Panc1 (cell line): ENCODE measurements at regions not wholly inside any gene's neighbourhood (a gene's known extent, or its start where the extent isn't known, plus 50 kb on each side); places are given as distances from the start of the nearest gene placed in this dataset.

ENCODE experiments used
- TCF7L2 ChIP-seq: IDR thresholded peaks from 2 replicates; pipeline ENCODE4 v1.6.1; 2011; ENCODE audit warnings: mild to moderate bottlenecking, low read depth, low read length, inconsistent platforms
- TF ChIP-seq, protein P1 (sequence below): fragments of 450-650 bp; IDR thresholded peaks from 2 replicates; pipeline ENCODE4 v1.5.1; 2017; ENCODE audit warnings: mild to moderate bottlenecking
- TF ChIP-seq, protein P2 (sequence below), 2 experiments: IDR thresholded peaks; 2 replicates each; pipeline ENCODE4 v1.6.1; 2011 to 2012; ENCODE audit warnings: low read depth in 2 of 2, control low read depth in 1 of 2, low read length in 1 of 2, mild to moderate bottlenecking in 1 of 2, moderate library complexity in 1 of 2; ENCODE audit not compliant: insufficient read depth in 1 of 2

DNA sequence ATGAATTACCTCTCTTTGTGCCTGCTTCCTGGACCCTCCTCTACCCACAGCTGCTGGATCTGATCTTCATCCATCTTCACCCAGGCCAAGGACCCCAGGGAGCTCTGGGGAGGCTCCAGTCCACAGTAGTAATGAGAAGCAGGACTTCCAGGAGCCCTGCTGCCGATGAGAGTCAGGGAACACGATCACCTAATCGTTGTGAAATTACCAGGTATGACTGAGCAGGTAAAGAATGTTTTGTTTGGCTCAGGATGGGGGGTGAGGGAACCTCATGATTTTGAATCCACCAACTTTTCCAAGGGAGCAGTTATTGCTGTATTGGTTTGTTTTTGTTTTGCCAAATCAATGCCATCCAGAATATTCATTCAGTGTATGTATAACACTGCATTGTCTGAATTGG, 454.0 kb downstream of the PLPP3 start:
- TF ChIP-seq, protein P1, sequence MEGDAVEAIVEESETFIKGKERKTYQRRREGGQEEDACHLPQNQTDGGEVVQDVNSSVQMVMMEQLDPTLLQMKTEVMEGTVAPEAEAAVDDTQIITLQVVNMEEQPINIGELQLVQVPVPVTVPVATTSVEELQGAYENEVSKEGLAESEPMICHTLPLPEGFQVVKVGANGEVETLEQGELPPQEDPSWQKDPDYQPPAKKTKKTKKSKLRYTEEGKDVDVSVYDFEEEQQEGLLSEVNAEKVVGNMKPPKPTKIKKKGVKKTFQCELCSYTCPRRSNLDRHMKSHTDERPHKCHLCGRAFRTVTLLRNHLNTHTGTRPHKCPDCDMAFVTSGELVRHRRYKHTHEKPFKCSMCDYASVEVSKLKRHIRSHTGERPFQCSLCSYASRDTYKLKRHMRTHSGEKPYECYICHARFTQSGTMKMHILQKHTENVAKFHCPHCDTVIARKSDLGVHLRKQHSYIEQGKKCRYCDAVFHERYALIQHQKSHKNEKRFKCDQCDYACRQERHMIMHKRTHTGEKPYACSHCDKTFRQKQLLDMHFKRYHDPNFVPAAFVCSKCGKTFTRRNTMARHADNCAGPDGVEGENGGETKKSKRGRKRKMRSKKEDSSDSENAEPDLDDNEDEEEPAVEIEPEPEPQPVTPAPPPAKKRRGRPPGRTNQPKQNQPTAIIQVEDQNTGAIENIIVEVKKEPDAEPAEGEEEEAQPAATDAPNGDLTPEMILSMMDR, result no peak
- no peak for TF ChIP-seq TCF7L2
- TF ChIP-seq, protein P2, sequence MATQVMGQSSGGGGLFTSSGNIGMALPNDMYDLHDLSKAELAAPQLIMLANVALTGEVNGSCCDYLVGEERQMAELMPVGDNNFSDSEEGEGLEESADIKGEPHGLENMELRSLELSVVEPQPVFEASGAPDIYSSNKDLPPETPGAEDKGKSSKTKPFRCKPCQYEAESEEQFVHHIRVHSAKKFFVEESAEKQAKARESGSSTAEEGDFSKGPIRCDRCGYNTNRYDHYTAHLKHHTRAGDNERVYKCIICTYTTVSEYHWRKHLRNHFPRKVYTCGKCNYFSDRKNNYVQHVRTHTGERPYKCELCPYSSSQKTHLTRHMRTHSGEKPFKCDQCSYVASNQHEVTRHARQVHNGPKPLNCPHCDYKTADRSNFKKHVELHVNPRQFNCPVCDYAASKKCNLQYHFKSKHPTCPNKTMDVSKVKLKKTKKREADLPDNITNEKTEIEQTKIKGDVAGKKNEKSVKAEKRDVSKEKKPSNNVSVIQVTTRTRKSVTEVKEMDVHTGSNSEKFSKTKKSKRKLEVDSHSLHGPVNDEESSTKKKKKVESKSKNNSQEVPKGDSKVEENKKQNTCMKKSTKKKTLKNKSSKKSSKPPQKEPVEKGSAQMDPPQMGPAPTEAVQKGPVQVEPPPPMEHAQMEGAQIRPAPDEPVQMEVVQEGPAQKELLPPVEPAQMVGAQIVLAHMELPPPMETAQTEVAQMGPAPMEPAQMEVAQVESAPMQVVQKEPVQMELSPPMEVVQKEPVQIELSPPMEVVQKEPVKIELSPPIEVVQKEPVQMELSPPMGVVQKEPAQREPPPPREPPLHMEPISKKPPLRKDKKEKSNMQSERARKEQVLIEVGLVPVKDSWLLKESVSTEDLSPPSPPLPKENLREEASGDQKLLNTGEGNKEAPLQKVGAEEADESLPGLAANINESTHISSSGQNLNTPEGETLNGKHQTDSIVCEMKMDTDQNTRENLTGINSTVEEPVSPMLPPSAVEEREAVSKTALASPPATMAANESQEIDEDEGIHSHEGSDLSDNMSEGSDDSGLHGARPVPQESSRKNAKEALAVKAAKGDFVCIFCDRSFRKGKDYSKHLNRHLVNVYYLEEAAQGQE (IDR thresholded peaks at IDR 0.05; ENCODE audit: insufficient read depth in 1 of 2, low read depth in 2 of 2, low read length in 1 of 2), result no peak
